Prostate gland (tissue), 2 donors: ENCODE measurements at regions not wholly inside any gene's neighbourhood (a gene's known extent, or its start where the extent isn't known, plus 50 kb on each side); places are given as distances from the start of the nearest gene placed in this dataset.

Source experiments
- DNase-seq: peaks from one replicate; pipeline ENCODE4 v3.0.0-alpha.2; 2019; ENCODE audit warnings: low spot score
- H3K27ac ChIP-seq, 2 donors: fragments of 200-600 bp; sonication (generic); 2 replicates each; pipeline ENCODE4 v1.5.1; 2017 to 2019
- H3K27me3 ChIP-seq: fragments of 200-600 bp; sonication (generic); replicated peaks from 2 replicates; pipeline ENCODE4 v1.5.1; 2019; ENCODE audit not compliant: insufficient read depth
- H3K36me3 ChIP-seq, 2 donors: fragments of 200-600 bp; sonication (generic); 1 replicate in 1 of 2; 2 replicates in 1 of 2; pipeline versions ENCODE4 v1.5.1 to v1.8.1; 2017 to 2019
- H3K4me1 ChIP-seq: fragments of 200-600 bp; sonication (generic); replicated peaks from 2 replicates; pipeline ENCODE4 v1.5.1; 2019
- H3K4me3 ChIP-seq, 2 donors: fragments of 200-600 bp; sonication (generic); 2 replicates each; pipeline ENCODE4 v1.5.1; 2017 to 2019
- H3K9me3 ChIP-seq: fragments of 200-600 bp; sonication (generic); 2 replicates; pipeline ENCODE4 v1.5.1; 2017
- CTCF ChIP-seq, 4 experiments: fragments of 200-600 bp in 2 of 4; fragments of 450-650 bp in 2 of 4; sonication (generic) in 2 of 4; IDR thresholded peaks; 1 replicate in 3 of 4; 2 replicates in 1 of 4; pipeline ENCODE4 v1.5.1; 2016 to 2019; ENCODE audit warnings: antibody characterized with exemption in 4 of 4, mild to moderate bottlenecking in 2 of 4, moderate library complexity in 2 of 4
- POLR2A ChIP-seq: fragments of 450-650 bp; IDR thresholded peaks from one replicate; pipeline ENCODE4 v1.6.1; 2016; ENCODE audit warnings: antibody characterized with exemption, mild to moderate bottlenecking
- POLR2AphosphoS5 ChIP-seq: sonication (generic); formaldehyde crosslinking; IDR thresholded peaks from one replicate; pipeline ENCODE4 v1.6.1; 2017; ENCODE audit warnings: antibody characterized with exemption
- WGBS: methylation state at CpG from one replicate; pipeline ENCODE4 v1.1.5; 2018; 5-methylcytosine and 5-hydroxymethylcytosine counted together
- intact Hi-C: fragments of 100-400 bp; cut with DNase I; formaldehyde crosslinking; loops from one replicate; pipeline ENCODE4 v1.14.2; 2022

DNA sequence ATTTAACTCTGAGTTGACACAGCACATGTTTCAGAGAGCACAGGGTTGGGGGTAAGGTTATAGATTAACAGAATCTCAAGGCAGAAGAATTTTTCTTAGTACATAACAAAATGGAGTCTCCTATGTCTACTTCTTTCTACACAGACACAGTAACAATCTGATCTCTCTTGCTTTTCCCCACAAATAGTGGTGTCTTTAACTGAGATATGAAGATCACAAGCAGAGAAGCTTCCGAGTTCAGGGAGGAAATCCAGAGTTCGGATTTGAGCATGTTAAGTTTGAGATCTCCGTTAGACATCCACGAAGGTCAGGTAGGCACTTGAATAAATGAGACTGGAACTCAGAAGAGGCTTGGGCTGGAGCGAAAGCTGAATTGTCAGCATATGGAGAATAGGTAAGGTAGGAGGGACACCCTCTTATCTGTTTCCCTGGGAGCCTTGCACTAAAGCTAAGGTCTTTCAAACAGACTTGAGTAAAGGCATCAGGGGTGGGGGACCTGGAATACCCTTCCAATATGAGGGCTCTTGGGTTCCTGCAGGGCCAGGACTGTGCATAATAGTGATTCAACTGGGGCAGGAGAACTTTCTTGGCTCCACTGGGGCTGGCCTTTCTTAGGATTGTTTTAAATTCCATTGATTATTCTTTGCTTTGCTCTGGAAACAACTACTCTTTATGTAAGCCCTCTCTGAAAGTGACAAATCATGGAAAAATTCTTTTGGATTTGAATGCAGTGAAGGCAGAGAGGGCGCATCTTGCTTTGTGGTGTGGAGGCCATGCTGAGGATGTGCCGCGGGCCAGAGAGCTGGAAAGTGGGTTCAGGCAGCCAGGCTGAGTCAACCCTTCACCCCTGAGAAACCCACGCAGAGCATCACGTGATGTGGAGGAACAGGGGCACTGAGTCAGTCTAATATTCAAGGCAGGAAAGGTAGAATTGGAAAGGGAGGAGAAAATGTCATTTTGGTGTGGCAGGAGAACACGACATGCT, 62.7 kb upstream of the AMPD3 start:
- 93% methylated on average over 11 of the region's 11 CpGs for WGBS
- Histone ChIP-seq H3K9me3 (no peaks in the 10 kb centered on the region), H3K27me3 (no peaks in the 10 kb centered on the region), H3K27ac (no peak overlapping the region), H3K36me3 (no peaks in the 10 kb centered on the region), H3K4me1 (peaks cover 12% of the 10 kb centered on the region), H3K4me3 (no peak overlapping the region)
- DNase-seq: no peak
- intact Hi-C loops: no loop called here
- no peak for TF ChIP-seq POLR2A
- TF ChIP-seq POLR2AphosphoS5: no peak
- no peak for TF ChIP-seq CTCF (IDR thresholded peaks at IDR 0.05)

GRCh38 chr11:10394229-10395101, 60.6 kb upstream of the AMPD3 start:
- DNase-seq: no peak

DNA sequence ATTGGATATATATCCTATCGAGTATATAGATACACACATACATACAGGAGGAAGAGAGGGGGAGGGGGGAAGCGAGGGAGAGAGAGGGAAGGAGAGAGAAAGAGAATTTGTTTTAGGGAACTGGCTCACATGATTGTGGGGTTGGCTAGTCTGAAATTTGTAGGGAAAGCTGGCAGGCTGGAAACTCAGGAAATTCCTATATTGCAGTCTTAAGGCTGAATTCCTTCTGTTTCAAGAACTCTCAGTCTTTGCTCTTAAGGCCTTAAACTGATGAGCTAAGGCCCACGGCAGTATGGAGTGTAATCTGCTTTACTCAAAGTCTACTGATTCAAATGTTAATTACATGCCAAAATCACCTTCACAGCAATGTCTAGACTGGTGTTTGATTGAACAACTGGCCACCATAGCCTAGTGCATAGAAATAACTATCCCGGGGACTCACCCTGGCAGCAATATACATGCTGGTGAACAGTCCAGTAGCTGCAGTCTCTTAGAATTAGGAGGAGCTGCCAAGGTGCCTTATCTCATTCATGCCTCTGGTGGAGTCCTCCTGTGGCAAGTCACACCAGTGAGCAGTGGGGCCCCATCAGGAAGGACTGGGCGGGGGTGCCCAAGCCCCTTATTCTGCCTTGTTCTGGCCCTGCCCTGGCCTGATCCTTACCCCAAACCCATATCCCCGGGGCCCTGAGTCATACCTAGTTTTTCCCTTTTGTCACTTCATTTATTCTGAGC, 59.7 kb upstream of the AMPD3 start:
- H3K4me3 ChIP-seq: no peak overlapping the region
- TF ChIP-seq CTCF (IDR thresholded peaks at IDR 0.05): no peak
- no peak for TF ChIP-seq POLR2A
- no peak for TF ChIP-seq POLR2AphosphoS5
- intact Hi-C loops: no loop called here
- no peaks in the 10 kb centered on the region for H3K4me1 ChIP-seq
- no peak for DNase-seq
- WGBS: 91% methylated on average over 6 of the region's 6 CpGs
- no peaks in the 10 kb centered on the region for H3K9me3 ChIP-seq
- H3K27ac ChIP-seq: no peak overlapping the region
- H3K27me3 ChIP-seq: no peaks in the 10 kb centered on the region
- no peaks in the 10 kb centered on the region for H3K36me3 ChIP-seq

More at GRCh38 chr11:10394229-10395101, 60.6 kb upstream of the AMPD3 start:
- H3K27ac ChIP-seq: no peak overlapping the region
- intact Hi-C loops: no loop called here
- no peaks in the 10 kb centered on the region for H3K27me3 ChIP-seq
- 67% methylated on average over 13 of the region's 13 CpGs for WGBS
- H3K4me3 ChIP-seq: no peak overlapping the region
- H3K4me1 ChIP-seq: no peaks in the 10 kb centered on the region
- H3K36me3 ChIP-seq: no peaks in the 10 kb centered on the region
- TF ChIP-seq POLR2AphosphoS5: no peak
- TF ChIP-seq CTCF (IDR thresholded peaks at IDR 0.05): no peak
- no peak for TF ChIP-seq POLR2A
- H3K9me3 ChIP-seq: no peaks in the 10 kb centered on the region

GRCh38 chr11:10396771-10397170, 58.3 kb upstream of the AMPD3 start:
- TF ChIP-seq POLR2A (no peak), POLR2AphosphoS5 (no peak), CTCF (IDR thresholded peaks at IDR 0.05) (no peak)
- Histone ChIP-seq H3K9me3 (no peaks in the 10 kb centered on the region), H3K4me3 (no peak overlapping the region), H3K27ac (no peak overlapping the region), H3K4me1 (no peaks in the 10 kb centered on the region), H3K36me3 (no peaks in the 10 kb centered on the region), H3K27me3 (no peaks in the 10 kb centered on the region)
- DNase-seq: no peak
- intact Hi-C loops: no loop called here
- WGBS: 95% methylated on average over 4 of the region's 4 CpGs
